ENCODE measurements at regions not wholly inside any gene's neighbourhood (a gene's known extent, or its start where the extent isn't known, plus 50 kb on each side); places are given as distances from the start of the nearest gene placed in this dataset.
"Not testable (repeated sequence)": the region's sequence is repeated elsewhere in the genome, so short reads cannot be mapped to it uniquely, and the experiment has no call there.

DNA sequence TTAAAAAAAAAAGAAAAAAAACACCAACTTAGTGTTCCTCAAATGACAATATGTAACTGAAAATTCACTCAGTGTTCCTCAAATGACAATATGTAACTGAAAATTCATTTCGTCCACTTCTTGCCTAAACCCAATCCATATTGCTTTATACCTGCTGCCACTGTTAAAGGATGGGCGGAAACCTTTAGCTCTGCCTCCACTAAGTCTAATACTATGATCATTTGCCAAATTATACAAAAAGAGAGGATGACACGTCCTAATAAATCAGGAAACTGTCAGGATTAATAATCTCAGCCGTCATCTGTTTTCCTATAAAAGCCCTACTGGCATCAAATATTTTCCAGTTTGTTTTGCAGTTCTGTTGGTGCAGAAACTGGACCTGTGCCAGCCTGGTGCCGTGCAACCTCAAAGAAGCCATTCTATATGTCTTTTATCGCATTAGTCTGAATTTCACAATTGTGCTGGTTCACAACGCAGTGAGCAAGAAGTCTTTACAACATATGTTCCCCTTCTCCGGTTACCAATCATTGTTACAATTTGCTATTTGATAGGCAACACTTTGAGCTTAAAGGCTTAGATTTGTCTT lies 160.4 kb upstream of the KCNH8 start:
- no peak for DNase-seq

DNA sequence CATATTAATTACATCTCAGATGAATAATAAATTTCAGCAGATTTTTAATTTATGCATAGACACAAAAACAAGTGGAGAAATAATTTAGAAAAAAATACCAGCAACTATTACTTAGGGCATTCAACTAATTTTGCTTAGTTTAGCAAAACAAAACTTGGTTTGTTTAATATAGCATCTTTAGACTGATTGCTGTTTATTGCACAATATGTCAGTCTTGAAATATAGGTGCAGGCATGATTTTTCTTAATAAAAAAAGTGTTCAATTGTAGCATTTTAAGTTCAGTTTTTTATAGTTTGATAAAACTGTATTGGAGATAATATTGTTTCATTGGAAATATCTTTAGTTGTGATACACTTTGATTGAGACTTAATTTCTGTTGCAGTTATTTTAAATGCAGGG lies 161.2 kb upstream of the KCNH8 start:
- DNase-seq = no peak

DNA sequence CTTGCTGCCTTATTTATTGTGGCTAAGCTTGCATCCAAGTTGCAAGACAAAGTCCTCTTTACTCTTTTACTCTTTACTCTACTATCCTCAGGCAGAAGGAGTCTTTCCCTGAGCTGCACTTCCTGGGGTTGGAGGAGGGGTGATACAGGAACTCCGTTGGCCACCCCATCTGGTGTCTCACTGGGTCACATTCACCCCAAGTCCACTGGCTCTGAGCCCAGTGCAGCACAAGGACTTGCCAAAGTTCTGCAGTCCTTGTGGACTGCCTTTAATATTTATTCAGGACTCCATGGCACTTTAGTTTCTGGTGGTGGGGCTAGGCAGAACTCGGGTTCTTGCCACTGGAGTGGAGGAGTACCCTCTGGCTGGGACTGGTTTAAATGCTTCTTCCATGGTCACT lies 165.4 kb upstream of the KCNH8 start:
- no peak for DNase-seq

DNA sequence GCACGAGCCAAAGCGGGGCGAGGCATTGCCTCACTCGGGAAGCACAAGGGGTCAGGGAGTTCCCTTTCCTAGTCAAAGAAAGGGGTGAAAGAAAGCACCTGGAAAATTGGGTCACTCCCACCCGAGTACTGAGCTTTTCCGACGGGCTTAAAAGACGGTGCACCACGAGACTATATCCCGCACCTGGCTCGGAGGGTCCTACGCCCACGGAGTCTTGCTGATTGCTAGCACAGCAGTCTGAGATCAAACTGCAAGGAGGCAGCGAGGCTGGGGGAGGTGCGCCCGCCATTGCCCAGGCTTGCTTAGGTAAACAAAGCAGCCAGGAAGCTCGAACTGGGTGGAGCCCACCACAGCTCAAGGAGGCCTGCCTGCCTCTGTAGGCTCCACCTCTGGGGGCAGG lies 172.2 kb upstream of the KCNH8 start:
- DNase-seq = not testable (repeated sequence)

DNA sequence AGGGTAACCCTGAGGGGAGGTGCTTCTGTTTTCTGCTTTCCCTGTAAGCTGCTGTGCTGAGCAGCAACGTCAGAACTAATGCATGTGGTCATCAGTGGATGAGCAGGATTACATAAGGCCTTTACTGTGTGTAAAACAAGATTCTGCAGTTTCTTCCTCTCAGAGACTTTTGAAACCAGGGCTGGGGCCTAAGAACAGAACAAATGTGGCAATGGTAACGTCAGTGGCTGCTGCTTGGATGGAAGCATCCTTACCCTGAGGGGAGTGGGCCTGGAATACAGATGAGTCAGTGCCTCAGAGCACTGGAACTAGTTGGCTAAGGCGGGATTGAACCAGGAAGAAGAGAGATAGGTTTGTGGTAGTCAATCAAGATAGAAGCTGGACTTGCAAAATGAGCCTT lies 180.2 kb upstream of the KCNH8 start:
- DNase-seq = no peak

DNA sequence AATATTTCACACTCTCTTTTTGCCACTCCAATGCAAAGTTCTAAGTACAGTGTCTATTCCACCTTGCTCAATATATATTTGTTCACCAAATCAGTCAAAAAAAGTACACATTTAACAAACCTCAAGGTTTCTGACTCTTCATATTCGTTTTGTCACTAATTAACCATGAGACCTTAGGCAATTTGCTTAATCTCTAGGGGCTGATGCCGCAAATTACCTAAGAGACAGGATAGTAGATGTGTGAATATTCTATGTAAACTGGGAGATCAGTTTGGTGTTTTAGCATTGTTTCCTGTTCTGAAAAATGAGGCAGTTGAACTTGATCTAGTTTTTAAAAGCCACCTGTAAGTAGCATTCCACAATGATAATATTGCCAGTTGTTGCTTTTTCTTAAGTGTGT lies 182.5 kb upstream of the KCNH8 start:
- no peak for DNase-seq

DNA sequence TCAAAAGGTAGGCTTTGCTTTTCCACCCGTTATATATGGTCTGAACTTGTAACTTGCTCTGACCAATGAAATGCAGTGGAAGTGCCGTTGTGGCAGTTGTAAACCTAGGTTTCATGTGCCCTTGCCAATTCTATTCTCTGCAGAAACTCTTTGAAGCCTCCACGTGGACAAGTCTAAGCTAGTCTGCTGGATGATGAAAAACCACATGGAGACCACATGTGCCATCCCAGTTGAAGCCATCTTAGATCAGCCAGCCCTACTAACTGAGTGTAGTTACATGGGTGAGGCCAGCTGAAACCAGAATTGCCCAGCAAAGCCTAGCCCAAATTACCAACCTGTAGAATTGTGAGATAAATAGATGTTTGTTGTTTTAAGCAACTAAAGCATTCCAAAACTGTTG lies 183.7 kb upstream of the KCNH8 start:
- no peak for DNase-seq

DNA sequence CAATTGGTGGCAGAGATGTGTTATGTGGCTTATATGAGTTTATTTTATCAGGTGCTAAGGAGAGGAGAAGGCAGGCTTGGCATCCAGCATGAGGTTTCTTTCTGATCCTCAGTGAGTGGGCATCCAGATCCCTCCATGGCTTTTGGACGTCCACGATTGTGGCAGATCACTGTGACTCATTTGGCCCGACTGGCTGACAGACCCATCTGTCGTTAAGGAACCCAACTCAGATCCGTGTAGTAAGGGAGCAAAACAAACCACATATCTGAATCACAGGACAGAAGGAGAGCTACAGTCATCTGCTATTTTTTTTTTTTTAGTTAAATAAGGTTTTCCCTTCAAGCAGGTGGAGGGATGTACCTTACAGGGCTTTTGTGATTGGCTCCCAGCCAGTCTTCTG lies 197.0 kb upstream of the KCNH8 start:
- no peak for DNase-seq

DNA sequence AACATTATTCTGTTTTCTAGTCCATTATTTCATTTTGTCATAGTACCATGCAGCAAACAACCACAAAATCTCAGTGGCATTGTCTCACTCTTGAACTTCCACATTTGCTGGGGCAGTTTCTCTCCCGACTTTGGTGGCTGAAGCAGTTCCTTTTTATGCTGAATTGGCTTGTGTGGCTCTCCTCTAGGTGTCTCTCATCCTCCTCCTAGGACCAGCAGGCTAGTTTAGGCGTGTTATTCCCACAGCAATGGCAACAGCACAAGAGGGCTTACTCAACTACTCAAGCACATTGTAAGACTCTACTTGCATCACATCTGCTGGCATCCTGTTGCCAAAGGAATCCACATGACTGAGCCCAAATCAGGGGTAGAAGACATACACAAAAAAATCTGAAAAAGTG lies 201.8 kb upstream of the KCNH8 start:
- DNase-seq = no peak

DNA sequence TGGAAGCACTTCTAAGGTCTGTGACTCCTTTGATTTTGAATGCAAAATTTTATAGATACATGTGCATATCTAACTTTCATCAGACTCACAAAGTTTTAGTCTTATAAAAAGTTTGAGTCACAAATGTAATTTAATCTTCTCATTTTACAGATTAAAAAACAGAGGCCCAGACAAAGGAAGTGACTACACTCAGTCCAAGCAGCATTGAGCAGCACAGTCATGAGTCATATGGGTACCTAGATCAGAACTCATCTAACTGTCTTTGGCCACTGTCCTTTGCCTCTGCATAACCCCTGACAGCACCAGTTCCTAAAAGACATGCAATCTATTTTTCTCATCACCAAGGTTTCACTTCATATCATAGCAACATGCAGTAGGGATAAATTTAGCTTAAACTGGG lies 210.7 kb upstream of the KCNH8 start:
- DNase-seq = no peak

DNA sequence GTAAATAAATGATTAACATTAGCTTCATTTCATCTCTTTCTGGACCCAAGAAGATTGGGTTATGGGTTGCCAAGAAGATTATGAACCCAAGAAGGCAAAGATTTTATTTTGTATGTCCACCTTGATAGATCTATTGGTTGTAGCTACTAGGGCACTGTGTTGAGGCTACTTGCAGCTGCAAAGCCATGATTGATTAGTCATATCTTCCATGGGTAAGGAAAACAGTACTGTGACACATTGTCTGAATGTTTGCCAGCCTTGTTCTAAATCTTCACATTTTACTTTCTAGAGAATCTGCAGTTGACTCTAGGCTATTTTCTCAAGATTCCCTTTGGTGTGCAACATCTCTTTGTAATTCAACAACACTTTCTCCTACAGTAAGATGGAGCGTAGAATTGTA lies 229.2 kb upstream of the KCNH8 start:
- DNase-seq = no peak

DNA sequence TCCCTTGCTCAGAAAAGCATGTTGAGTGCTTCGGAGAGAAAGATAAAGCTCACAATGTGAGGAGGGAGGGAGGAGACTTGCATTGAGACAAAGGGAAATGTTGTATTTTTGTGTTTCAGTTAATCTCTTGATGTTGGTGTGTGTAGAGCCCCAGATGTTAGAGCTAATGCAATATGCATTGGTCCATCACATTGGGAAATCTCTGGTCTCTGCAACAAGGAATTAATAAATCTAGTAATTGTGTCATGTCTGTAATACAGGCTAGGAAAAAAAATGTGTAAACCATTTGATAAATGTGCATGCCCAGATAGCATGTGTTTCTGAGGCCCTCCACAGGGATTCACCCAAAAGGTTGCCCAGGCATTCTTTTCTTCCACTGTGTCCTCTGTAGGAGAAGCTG lies 230.4 kb upstream of the KCNH8 start:
- DNase-seq = no peak

DNA sequence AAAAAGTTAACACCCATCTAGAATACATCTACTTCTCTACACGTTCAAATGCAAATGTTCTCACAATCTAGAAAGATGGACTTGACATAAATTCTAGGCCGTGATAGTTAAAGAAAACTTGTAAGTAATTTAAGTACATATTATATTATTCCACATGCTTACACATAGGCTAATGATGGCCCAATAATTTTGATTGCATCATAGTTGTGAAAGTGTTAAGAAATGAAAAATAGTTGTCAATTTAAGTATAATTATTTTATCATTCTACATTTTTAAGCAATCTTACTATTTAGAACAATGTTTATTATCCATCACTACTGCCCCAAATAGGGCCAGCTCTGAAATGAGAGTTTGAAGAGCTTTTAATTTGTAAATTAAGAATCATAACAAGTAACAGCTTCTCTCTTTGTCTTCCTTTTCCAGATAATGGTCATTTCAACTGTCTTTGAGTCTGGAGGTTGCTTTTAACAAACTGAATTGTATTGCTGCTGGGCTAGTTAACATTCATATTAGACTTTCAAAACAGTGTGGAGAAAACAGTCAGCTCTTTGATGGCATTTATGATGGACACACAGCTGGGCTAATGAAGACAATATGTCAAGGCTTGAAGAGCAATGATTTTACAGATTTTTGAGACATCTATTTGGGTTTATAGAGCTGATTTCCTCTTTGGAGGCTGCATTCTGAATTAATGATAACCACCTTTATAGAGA lies 246.1 kb upstream of the KCNH8 start:
- DNase-seq = no peak

DNA sequence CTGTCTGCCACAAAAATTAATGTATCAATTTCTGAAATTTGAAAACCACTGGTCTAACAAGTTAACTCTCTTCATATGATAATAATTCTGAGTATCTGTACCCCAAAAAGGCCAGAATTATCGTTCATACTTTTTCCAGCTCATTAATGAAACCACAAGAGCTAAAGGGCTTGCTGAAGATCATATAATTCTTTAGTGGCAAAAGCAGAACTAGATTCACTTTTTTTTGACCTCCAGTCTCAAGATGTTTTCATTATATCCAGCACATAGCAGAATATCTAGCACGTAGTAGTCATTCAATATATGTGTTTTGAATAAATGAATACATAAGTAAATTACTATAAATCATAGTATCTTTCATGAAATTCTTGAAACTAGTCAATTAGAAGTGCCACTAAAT lies 246.7 kb upstream of the KCNH8 start:
- DNase-seq = no peak

DNA sequence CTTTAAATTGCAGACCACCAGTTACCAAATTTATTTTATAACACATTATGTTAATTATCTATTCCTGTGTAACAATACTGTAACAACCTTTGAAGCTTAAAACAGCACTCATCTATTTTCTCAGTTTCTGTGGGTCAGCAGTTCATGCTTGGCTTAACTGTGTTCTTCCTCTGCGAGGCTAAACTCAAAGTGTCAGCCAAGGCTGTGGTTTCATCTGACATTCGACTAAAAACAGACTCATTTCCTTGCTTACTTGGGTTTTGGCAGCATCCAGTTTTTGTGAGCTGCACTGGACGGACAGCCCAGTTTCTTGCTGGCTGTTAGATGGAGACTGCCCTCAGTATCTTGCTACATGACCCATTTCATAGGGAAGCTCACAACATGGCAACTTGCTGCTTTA lies 247.3 kb upstream of the KCNH8 start:
- no peak for DNase-seq

DNA sequence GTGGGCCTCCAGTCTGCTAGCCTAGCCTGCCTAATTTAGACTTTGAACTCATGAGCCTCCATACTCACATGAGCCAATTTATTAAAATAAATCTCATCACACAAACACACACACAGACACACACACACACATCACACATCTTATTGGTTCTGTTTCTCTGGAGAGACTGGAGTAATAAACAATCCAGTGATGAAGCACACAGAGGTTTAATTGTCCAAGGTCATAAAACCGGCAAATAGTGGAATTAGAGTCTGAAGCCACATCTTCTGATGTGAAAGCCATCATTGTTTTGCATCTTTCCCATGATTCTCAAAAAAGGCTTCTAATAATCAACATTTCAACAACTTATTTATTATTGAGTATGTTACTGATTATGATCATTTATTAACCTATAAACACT lies 249.4 kb upstream of the KCNH8 start:
- no peak for DNase-seq

DNA sequence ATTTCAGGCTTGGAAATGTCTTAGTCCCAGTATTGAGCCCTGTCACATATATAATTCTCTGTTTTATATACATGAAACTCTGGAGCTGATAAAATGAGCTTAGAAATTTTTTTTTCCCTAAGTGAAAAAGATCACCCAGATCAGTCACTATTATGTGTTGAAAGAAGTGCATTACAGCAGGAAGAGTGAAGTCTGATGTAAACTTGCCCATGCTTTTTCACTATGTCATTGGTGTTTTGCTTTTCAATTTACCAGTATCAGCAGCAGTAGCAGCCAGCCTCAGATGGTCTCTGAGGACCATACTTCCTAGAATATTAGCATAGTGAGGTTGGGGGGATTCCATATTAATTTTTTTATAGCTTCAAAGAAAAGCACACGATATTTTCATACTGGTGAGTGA lies 255.6 kb upstream of the KCNH8 start:
- no peak for DNase-seq

DNA sequence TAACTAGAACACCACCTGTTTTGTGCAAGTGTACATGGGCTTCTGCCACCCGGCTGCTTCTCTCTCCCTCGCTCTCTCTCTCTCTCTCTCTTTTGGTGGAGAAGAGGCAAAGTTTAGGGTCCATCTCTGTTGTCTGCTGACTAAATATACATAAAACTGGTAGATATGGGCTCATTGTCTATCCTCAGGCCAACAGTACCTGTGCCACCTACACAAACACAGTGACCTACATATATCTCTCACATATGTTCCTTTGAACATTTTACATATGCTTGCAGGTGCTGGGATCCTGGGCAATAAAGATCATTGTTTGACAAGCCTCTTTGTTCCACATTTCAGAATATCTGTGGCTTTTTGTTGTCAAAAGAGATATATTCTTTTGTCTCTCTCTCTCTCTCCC lies 256.3 kb upstream of the KCNH8 start:
- DNase-seq = no peak

DNA sequence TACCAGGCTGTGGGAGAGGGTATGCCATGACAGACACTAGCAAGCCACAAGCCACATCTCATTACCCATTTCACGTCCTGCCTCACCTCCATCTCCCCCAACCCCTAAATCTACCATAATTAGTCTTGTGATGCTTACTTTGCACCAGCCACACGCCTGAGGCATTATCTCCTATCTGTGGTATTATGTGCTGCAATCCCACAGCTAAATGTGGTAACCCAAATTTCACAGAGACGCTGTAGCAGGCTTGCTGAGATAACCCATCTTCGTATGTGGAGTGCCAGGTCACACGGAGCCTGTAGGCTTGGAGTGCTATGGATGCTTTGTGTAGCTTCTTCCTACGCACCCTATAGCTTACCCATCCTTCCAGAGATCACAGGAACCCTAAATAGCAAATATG lies 256.7 kb upstream of the KCNH8 start:
- no peak for DNase-seq

DNA sequence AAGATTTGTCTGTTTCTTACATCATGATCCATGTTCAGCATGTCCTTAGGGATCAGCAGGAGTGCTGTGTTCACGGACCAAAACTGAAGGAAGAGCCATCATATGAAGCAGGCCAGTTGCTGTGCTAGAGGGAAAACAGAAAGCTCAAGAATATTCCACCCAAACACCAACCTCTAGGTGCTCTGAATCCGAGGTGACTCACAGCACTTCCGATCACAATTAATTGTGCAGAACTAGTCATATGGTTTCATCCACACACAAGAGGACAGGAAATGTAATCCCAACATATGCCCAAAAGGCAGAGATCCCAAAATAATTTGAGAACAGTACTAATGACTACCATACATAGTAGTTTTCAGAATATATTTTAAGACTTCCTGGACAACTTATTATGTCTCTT lies 257.9 kb upstream of the KCNH8 start:
- DNase-seq = no peak

DNA sequence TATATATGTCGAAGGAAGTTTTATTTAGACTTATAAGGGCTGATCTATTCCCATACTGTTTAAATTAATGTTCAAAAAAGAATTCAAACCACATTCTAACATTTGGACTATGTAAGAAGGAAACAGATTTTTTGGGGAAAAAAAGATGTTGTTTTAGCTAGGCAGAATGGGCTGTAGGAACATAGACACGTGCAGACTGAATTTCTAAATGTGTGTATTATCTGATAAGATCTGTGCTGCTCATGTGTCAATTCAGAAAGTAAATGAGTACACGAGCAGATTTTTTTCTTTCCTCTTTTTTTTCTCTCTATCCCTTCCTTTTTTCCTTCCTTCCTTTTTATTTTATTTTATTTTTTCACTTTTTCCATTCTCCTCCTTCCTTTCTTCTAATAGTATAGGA lies 259.5 kb upstream of the KCNH8 start:
- DNase-seq = no peak

DNA sequence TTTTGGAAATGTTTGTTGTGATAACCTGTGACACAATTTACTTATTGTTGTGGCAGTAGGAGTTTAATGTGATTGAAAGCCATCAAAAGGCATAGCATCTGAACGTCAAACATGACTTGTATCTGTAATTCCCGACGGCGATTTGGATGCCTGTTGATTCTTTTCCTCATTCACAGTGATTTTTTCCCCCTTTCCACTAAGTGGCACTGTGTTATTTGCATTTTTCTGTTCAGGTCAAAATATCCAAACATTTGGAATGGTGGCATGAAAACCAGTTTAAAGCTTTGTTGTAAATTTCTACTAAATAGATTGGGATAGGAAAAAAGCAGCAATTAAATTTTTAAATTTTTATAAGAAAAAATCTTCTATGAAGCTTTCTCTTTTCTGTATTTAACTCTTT lies 259.9 kb upstream of the KCNH8 start:
- DNase-seq = no peak

DNA sequence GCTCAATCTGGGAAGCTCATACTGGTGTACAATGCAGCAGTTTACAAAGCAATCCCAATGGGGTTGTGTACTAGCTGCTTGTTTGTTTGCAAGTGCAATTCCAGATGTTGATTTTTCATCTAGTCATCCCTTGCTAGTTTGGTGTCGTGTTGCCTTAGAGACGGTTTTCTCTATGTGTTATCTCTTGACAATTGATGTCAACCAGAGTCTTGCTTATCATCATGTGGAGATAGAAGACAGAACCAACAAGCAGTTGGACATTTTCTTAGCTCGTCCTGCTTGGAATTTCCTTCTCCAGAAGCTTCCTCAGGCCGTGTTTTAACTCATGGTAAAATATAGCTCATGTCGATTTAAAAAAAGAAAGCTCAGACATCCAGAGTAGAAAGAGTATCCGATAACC lies 262.0 kb upstream of the KCNH8 start:
- no peak for DNase-seq

DNA sequence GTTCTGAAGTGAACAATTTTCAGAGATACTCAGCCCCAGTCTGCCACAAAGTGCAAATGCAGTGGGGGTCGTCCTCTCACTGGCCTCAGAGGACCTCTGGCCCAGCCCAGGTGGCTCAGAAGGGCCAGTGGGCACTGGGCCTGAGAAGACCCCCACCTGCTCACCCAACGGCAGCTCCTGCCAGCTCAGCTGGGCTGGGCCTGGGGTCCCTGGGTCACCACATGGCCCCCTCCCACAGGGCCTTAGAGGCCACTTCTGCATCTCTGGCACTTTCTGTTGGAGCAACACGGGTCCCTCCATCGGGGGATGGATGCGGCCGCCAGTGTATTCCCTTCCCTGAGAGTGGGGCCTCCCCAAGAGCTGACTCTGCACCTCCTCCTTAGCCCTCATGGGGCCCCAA lies 262.7 kb upstream of the KCNH8 start:
- no peak for DNase-seq

DNA sequence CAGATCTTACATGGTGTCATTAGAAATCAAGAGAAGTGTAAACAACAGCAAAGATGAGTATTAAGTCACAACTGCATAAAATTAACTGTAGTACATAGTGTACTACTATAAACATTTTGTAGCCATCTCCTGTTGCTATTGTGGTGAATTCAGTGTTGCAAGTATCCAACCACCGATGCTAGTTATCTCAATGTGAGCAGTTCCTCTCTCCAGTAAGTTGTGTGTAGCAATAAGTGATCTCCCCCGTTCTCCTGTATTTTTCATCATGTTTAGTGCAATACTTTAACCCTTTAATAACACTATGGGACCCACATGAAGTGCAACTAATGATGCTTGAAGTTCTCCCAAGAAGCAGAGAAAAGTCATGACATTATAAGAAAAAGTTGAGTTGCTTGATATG lies 264.7 kb upstream of the KCNH8 start:
- no peak for DNase-seq
